Ishikawa (cell line): ENCODE measurements at regions not wholly inside any gene's neighbourhood (a gene's known extent, or its start where the extent isn't known, plus 50 kb on each side); places are given as distances from the start of the nearest gene placed in this dataset.

Experiments used
- CEBPB ChIP-seq: IDR thresholded peaks from 2 replicates; pipeline ENCODE4 v1.6.1; 2012
- EGR1 ChIP-seq: IDR thresholded peaks from 2 replicates; pipeline ENCODE4 v1.6.1; 2012
- EP300 ChIP-seq: IDR thresholded peaks from 2 replicates; pipeline ENCODE4 v1.6.1; 2012; ENCODE audit warnings: borderline replicate concordance
- FOXM1 ChIP-seq: IDR thresholded peaks from 2 replicates; pipeline ENCODE4 v1.6.1; 2012; ENCODE audit warnings: low read depth, borderline replicate concordance
- MAX ChIP-seq: IDR thresholded peaks from 2 replicates; pipeline ENCODE4 v1.6.1; 2012
- TAF1 ChIP-seq: IDR thresholded peaks from 2 replicates; pipeline ENCODE4 v1.6.1; 2012; ENCODE audit warnings: low read depth, mild to moderate bottlenecking
- TCF12 ChIP-seq: IDR thresholded peaks from 2 replicates; pipeline ENCODE4 v1.6.1; 2012; ENCODE audit warnings: low read depth
- TEAD4 ChIP-seq: IDR thresholded peaks from 2 replicates; pipeline ENCODE4 v1.6.1; 2012

DNA sequence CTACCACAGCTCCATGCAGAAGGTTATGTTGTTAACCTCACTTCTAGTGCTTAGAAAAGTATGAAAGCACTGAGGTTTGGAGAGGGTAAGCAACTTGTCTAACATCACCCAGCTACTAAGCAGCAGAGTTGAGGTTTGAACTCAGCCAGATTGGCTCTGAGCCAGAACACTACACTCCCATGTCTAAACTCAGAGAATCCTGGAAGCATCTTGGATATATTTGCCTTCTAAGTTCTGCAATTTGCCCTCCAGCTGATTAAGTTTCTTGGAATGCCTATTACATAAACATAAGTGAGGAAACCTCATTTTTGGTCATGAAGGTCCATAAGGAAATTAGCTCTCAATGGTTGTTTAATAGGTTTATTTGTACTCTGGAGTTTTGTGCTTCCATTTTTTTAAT is 78.1 kb upstream of the PHYHIPL start:
- TF ChIP-seq TAF1: no peak
- TF ChIP-seq EP300: no peak
- no peak for TF ChIP-seq TCF12
- no peak for TF ChIP-seq CEBPB
- TF ChIP-seq TEAD4: no peak
- no peak for TF ChIP-seq FOXM1
- no peak for TF ChIP-seq MAX
- no peak for TF ChIP-seq EGR1
